OCI-LY7 (cell line): ENCODE measurements at regions not wholly inside any gene's neighbourhood (a gene's known extent, or its start where the extent isn't known, plus 50 kb on each side); places are given as distances from the start of the nearest gene placed in this dataset.

Experiments used
- EZH2phosphoT487 ChIP-seq: fragments of 200-600 bp; sonication (generic); IDR thresholded peaks from 2 replicates; pipeline ENCODE4 v1.6.1; 2018; ENCODE audit warnings: low read depth, borderline replicate concordance, mild to moderate bottlenecking, mixed run types, antibody characterized with exemption, low read length, moderate library complexity, mixed read lengths
- TF ChIP-seq, protein P1 (sequence below): fragments of 200-600 bp; sonication (generic); conservative IDR thresholded peaks from 2 replicates; pipeline ENCODE4 v1.5.1; 2014; ENCODE audit warnings: mild to moderate bottlenecking, antibody characterized with exemption, low read length, moderate library complexity, mixed read lengths

DNA sequence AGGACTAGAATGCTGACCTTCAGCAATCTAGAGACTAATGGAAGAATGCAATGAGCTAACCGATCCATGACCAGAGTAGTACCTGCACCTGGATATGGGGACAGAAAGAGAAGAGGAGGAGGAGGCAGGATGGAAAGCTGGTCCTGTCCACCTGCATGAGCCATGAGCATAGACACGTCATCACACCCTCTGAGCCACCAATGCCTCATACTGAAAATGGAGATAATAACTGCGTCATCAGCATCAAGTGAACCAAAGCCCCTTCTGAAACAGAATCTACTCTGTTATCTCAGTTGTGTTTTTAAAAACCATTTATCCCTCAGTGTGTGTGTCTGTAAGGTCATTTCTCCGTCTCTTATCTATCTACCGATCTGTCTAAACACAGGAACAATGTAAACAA, 327.0 kb downstream of the BCL11B start:
- TF ChIP-seq, protein P1, sequence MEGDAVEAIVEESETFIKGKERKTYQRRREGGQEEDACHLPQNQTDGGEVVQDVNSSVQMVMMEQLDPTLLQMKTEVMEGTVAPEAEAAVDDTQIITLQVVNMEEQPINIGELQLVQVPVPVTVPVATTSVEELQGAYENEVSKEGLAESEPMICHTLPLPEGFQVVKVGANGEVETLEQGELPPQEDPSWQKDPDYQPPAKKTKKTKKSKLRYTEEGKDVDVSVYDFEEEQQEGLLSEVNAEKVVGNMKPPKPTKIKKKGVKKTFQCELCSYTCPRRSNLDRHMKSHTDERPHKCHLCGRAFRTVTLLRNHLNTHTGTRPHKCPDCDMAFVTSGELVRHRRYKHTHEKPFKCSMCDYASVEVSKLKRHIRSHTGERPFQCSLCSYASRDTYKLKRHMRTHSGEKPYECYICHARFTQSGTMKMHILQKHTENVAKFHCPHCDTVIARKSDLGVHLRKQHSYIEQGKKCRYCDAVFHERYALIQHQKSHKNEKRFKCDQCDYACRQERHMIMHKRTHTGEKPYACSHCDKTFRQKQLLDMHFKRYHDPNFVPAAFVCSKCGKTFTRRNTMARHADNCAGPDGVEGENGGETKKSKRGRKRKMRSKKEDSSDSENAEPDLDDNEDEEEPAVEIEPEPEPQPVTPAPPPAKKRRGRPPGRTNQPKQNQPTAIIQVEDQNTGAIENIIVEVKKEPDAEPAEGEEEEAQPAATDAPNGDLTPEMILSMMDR, result no peak
- no peak for TF ChIP-seq EZH2phosphoT487
